ENCODE measurements at regions not wholly inside any gene's neighbourhood (a gene's known extent, or its start where the extent isn't known, plus 50 kb on each side); places are given as distances from the start of the nearest gene placed in this dataset.

DNA sequence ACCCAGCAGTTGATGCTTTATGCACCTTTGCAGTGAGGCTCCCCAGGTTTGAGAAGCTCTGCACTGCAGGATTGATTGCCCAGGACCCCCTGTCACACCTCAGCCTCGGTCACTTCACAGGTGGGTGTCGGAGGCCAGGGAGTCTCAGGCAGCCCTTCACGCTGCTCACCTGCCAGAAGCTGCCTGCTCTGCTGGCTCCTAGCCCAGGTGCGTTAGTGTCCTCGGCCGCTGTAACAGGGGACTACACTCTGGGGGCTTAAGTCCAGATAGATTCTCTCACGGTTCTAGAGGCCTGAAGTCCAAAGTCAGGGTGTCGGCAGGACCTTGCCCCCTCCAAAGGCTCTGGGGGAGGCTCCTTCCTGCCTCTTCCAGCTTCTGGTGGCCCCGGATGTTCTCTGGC, 79.9 kb downstream of the CPZ start:
- DNase-seq: no peak

GRCh38 chr4:8671712-8672290, 79.2 kb downstream of the CPZ start:
- no peak for DNase-seq

All from hematopoietic multipotent progenitor cell treated with erythropoietin and hydrocortisone succinate and interleukin-3 and kit ligand, for 4 days (in vitro differentiated cells).